MM.1S (cell line): ENCODE measurements at regions not wholly inside any gene's neighbourhood (a gene's known extent, or its start where the extent isn't known, plus 50 kb on each side); places are given as distances from the start of the nearest gene placed in this dataset.
A peak's percentile ranks its signal among the peaks of the same experiment; 100 is the strongest.

Experiments used
- DNase-seq: peaks from one replicate; pipeline ENCODE4 v3.0.0-alpha.2; 2015
- H2AFZ ChIP-seq: fragments of 300-600 bp; sonication (generic); 2 replicates; pipeline ENCODE4 v1.6.0; 2016; ENCODE audit warnings: antibody characterized with exemption, low read length
- H3F3A ChIP-seq: fragments of 300-600 bp; sonication (generic); 2 replicates; pipeline ENCODE4 v1.6.1; 2016; ENCODE audit warnings: mild to moderate bottlenecking, antibody characterized with exemption, low read length, moderate library complexity, mixed read lengths; ENCODE audit not compliant: insufficient read depth
- H3K27ac ChIP-seq: fragments of 300-600 bp; sonication (generic); 2 replicates; pipeline ENCODE4 v1.5.1; 2016; ENCODE audit warnings: mild to moderate bottlenecking, low read length
- H3K27me3 ChIP-seq: fragments of 300-600 bp; sonication (generic); replicated peaks from 2 replicates; pipeline ENCODE4 v1.6.0; 2016; ENCODE audit warnings: low read length; ENCODE audit not compliant: insufficient read depth
- H3K36me3 ChIP-seq: fragments of 300-600 bp; sonication (generic); replicated peaks from 2 replicates; pipeline ENCODE4 v1.6.1; 2016; ENCODE audit warnings: mild to moderate bottlenecking, low read length, mixed read lengths; ENCODE audit not compliant: insufficient read depth
- H3K4me1 ChIP-seq: fragments of 300-600 bp; sonication (generic); 2 replicates; pipeline ENCODE4 v1.6.1; 2016; ENCODE audit warnings: low read length, mixed read lengths
- H3K4me2 ChIP-seq: fragments of 300-600 bp; sonication (generic); 2 replicates; pipeline ENCODE4 v1.6.0; 2016; ENCODE audit warnings: low read depth, low read length
- H3K4me3 ChIP-seq: fragments of 300-600 bp; sonication (generic); 2 replicates; pipeline ENCODE4 v1.5.1; 2016; ENCODE audit warnings: low read length, mixed read lengths
- H3K79me2 ChIP-seq: fragments of 300-600 bp; sonication (generic); 2 replicates; pipeline ENCODE4 v1.6.1; 2016; ENCODE audit warnings: mixed run types, low read length, mixed read lengths
- H3K9ac ChIP-seq: fragments of 300-600 bp; sonication (generic); 2 replicates; pipeline ENCODE4 v1.6.1; 2016; ENCODE audit warnings: low read length, mixed read lengths
- H3K9me2 ChIP-seq: fragments of 300-600 bp; sonication (generic); replicated peaks from 2 replicates; pipeline ENCODE4 v1.6.1; 2016; ENCODE audit warnings: mild to moderate bottlenecking, low read length, mixed read lengths; ENCODE audit not compliant: insufficient read depth
- H3K9me3 ChIP-seq: fragments of 300-600 bp; sonication (generic); replicated peaks from 2 replicates; pipeline ENCODE4 v1.6.1; 2016; ENCODE audit warnings: mild to moderate bottlenecking, low read length, mixed read lengths; ENCODE audit not compliant: insufficient read depth
- H4K20me1 ChIP-seq: fragments of 300-600 bp; sonication (generic); 2 replicates; pipeline ENCODE4 v1.6.1; 2016; ENCODE audit warnings: mild to moderate bottlenecking, low read length, moderate library complexity, mixed read lengths; ENCODE audit not compliant: insufficient read depth
- CTCF ChIP-seq: fragments of 300-600 bp; sonication (generic); IDR thresholded peaks from 2 replicates; pipeline ENCODE4 v1.5.1; 2016; ENCODE audit warnings: antibody characterized with exemption, low read length, mixed read lengths
- EZH2 ChIP-seq: fragments of 300-600 bp; sonication (generic); optimal IDR thresholded peaks from 2 replicates; pipeline ENCODE3; 2017; ENCODE audit warnings: low read depth, mild to moderate bottlenecking, antibody characterized with exemption, low read length, mixed read lengths
- EZH2phosphoT487 ChIP-seq: fragments of 300-600 bp; sonication (generic); IDR thresholded peaks from 2 replicates; pipeline ENCODE4 v1.6.1; 2018; ENCODE audit warnings: antibody characterized with exemption, low read length

DNA sequence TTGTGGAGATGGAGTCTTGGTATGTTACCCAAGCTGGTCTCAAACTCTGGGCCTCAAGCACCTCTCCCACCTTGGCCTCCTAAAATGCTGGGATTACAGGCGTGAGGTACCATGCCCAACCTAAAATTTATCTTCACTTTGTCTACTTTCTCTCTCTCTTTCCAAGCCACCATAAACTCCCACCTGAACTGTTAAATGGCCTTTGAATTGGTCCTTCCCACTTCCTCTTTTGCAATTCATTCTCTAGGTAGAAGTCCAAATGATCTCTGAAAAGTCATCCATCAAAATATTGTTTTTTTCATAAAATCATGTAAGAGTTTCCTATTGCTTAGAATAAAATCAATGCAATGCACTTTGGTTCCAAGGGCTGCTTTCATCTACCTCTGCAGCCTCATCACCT, 90.1 kb upstream of the CELF2 start:
- Histone ChIP-seq H3F3A (no peaks in the 10 kb centered on the region), H3K27ac (no peak overlapping the region), H3K9me2 (no peaks in the 10 kb centered on the region), H3K9me3 (no peaks in the 10 kb centered on the region), H3K4me3 (no peak overlapping the region), H4K20me1 (no peaks in the 10 kb centered on the region), H3K4me1 (no peaks in the 10 kb centered on the region), H2AFZ (no peak overlapping the region), H3K4me2 (no peak overlapping the region), H3K36me3 (no peaks in the 10 kb centered on the region), H3K27me3 (no peaks in the 10 kb centered on the region), H3K79me2 (no peaks in the 10 kb centered on the region), H3K9ac (no peak overlapping the region)
- no peak for DNase-seq
- TF ChIP-seq EZH2phosphoT487 (no peak), CTCF (no peak), EZH2 (no peak)

DNA sequence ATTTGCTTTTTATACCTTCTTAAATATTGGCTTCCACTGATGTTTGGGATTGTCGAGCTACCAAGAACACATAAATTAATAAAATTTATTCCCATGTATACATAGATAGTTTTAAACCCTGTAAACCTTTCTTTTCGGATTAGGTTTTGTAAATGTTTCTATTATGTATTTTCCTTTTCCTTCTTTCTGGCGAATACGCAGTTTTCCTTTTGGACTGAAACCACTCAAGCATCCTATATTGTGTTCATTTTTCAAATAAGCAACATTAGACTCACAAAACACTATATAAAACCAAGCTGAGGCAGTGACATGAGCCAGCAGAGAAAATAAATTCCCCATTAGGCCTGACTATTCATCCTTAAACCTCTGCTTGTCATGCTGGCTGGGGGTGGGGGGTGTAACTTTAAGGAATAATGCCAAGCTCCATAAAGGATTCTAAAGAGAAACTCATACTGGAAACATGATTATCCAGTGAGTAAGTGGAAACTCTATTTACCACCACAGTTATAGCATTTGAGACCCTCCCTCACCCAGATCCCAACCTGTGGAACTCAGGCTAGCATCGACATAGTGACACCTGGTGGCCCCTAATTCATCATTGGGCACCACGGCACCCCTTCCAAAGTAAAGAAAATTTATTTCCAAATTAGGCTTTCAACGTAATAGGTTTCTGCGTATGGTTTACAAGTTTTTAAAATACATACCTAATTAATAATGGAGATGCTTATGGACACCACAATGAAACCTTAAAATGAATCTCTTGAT, 86.5 kb upstream of the CELF2 start:
- Histone ChIP-seq H3K4me1 (no peaks in the 10 kb centered on the region), H3F3A (no peaks in the 10 kb centered on the region), H3K79me2 (no peaks in the 10 kb centered on the region), H2AFZ (no peak overlapping the region), H3K36me3 (no peaks in the 10 kb centered on the region), H3K27me3 (no peaks in the 10 kb centered on the region), H4K20me1 (no peaks in the 10 kb centered on the region), H3K27ac (no peak overlapping the region), H3K4me2 (no peak overlapping the region), H3K9me3 (no peaks in the 10 kb centered on the region), H3K4me3 (no peak overlapping the region), H3K9me2 (no peaks in the 10 kb centered on the region), H3K9ac (no peak overlapping the region)
- TF ChIP-seq EZH2phosphoT487, result no peak
- 0 out of 2 replicates have a peak, but pooled peaks have one; percentile 7 for TF ChIP-seq CTCF
- no peak for DNase-seq

DNA sequence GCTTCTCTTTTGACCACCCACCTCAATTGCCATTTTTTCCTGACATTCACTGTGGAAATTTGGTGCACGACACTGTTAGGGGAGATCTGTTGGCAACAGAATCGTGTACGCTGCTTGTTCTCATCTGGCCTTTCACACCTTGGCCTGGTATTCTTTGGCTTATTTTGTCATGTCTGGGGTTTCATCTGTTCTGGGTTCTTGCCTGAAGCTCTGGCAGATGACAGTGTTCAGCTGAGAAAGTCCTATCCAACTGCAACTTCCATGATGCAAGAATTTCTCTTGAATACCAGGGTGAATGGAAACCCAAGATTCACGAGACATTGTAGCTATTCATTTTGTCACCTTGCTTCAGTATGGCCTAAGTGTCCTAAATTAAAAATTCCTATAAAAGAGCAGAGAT, 82.6 kb upstream of the CELF2 start:
- no peak for TF ChIP-seq EZH2
- TF ChIP-seq EZH2phosphoT487, result no peak
- no peak for TF ChIP-seq CTCF
- Histone ChIP-seq H3K4me2 (no peak overlapping the region), H3K4me3 (no peak overlapping the region), H3K27me3 (no peaks in the 10 kb centered on the region), H3K79me2 (no peaks in the 10 kb centered on the region), H3K27ac (no peak overlapping the region), H4K20me1 (no peaks in the 10 kb centered on the region), H3K9ac (no peak overlapping the region), H3K9me2 (no peaks in the 10 kb centered on the region), H3K36me3 (no peaks in the 10 kb centered on the region), H2AFZ (no peak overlapping the region), H3K4me1 (no peaks in the 10 kb centered on the region), H3F3A (no peaks in the 10 kb centered on the region), H3K9me3 (no peaks in the 10 kb centered on the region)
- no peak for DNase-seq
